HCT116 (cell line): ENCODE measurements at regions not wholly inside any gene's neighbourhood (a gene's known extent, or its start where the extent isn't known, plus 50 kb on each side); places are given as distances from the start of the nearest gene placed in this dataset.

Source experiments
- ATAC-seq: fragments of 200-7000 bp; cut with Tn5 transposase; 2 replicates; pipeline ENCODE4 v1.9.1; 2020; ENCODE audit warnings: mild to moderate bottlenecking, moderate library complexity
- BruUV-seq: library from RNA; stranded (reverse); fragments of 400-500 nt; replicated peaks from 2 replicates; lab custom pipeline; 2021; lab: Mats Ljungman, UMichigan
- CTCF ChIA-PET: fragments of 300-600 bp; sonication (Branson Sonifier 250); formaldehyde crosslinking; loops from one replicate; lab custom pipeline; 2021; ENCODE audit warnings: antibody characterized with exemption; lab: Charles Lee
- POLR2A ChIA-PET: fragments of 300-600, 350-600 bp; sonication (Branson Sonifier 250); formaldehyde crosslinking; loops from one replicate; lab custom pipeline; 2021; ENCODE audit warnings: antibody characterized with exemption; lab: Charles Lee
- RAD21 ChIA-PET, 2 experiments: fragments of 300-600 bp; sonication (Branson Sonifier 250); formaldehyde crosslinking; loops; one replicate each; lab custom pipeline; 2023; ENCODE audit warnings: low total read pairs in 2 of 2; ENCODE audit not compliant: uncharacterized antibody in 2 of 2, unreplicated experiment in 2 of 2, low non-redundant PET in 1 of 2; lab: Charles Lee
- DNase-seq: peaks from one replicate; pipeline ENCODE4 v3.0.0-alpha.2; 2010; ENCODE audit warnings: low read depth, low spot score
- H2AFZ ChIP-seq: fragments of 200-600 bp; shearing (Covaris generic), sonication (generic); 2 replicates; pipeline ENCODE4 v1.6.1; 2017; ENCODE audit warnings: low read depth, mixed run types, mixed read lengths, antibody characterized with exemption, low read length; ENCODE audit not compliant: poor library complexity, severe bottlenecking
- H3K27ac ChIP-seq: 2 replicates; pipeline ENCODE4 v1.5.1; 2012; ENCODE audit warnings: low read depth, low read length
- H3K27me3 ChIP-seq: fragments of 200-600 bp; sonication (generic); 2 replicates; pipeline ENCODE4 v1.6.1; 2016; ENCODE audit warnings: mixed run types, low read length, mixed read lengths; ENCODE audit not compliant: insufficient read depth
- H3K36me3 ChIP-seq, 2 experiments: fragments of 200-500 bp in 1 of 2; fragments of 200-600 bp in 1 of 2; sonication (Bioruptor generic) in 1 of 2; sonication (generic) in 1 of 2; 2 replicates each; pipeline versions ENCODE4 v1.5.1 to v1.6.1; 2014 to 2016; ENCODE audit warnings: low read length in 2 of 2, inconsistent platforms in 1 of 2, mixed read lengths in 1 of 2, mixed run types in 1 of 2; ENCODE audit not compliant: insufficient read depth in 2 of 2, control insufficient read depth in 1 of 2
- H3K4me1 ChIP-seq, 2 experiments: fragments of 200-600 bp in 1 of 2; sonication (generic) in 1 of 2; 2 replicates each; pipeline versions ENCODE4 v1.5.1 to v1.6.1; 2012 to 2017; ENCODE audit warnings: low read length in 2 of 2, inconsistent platforms in 1 of 2, mild to moderate bottlenecking in 1 of 2, mixed read lengths in 1 of 2, mixed run types in 1 of 2, moderate library complexity in 1 of 2; ENCODE audit not compliant: insufficient read depth in 2 of 2, control insufficient read depth in 1 of 2
- H3K4me2 ChIP-seq: fragments of 200-600 bp; sonication (generic); 2 replicates; pipeline ENCODE4 v1.6.1; 2017; ENCODE audit warnings: mixed run types, low read length, mixed read lengths
- H3K4me3 ChIP-seq, 2 experiments: fragments of 200-600 bp in 1 of 2; sonication (generic) in 1 of 2; replicated peaks in 1 of 2; 2 replicates each; pipeline ENCODE4 v1.5.1; 2011 to 2016; ENCODE audit warnings: low read length in 2 of 2, control low read depth in 1 of 2, low read depth in 1 of 2, mild to moderate bottlenecking in 1 of 2, mixed read lengths in 1 of 2, mixed run types in 1 of 2
- H3K79me2 ChIP-seq: fragments of 200-600 bp; sonication (generic); 2 replicates; pipeline ENCODE4 v1.6.1; 2017; ENCODE audit warnings: mild to moderate bottlenecking, mixed run types, low read length, moderate library complexity, mixed read lengths; ENCODE audit not compliant: insufficient read depth
- H3K9ac ChIP-seq: fragments of 200-600 bp; sonication (generic); 2 replicates; pipeline ENCODE4 v1.6.1; 2016; ENCODE audit warnings: low read length, mixed read lengths
- H3K9me2 ChIP-seq: fragments of 200-600 bp; sonication (generic), shearing (Covaris generic); 2 replicates; pipeline ENCODE4 v1.6.1; 2017; ENCODE audit warnings: mixed run types, mild to moderate bottlenecking, moderate library complexity; ENCODE audit not compliant: insufficient read depth
- H3K9me3 ChIP-seq, 2 experiments: fragments of 200-500 bp in 1 of 2; fragments of 200-600 bp in 1 of 2; sonication (Bioruptor generic) in 1 of 2; sonication (generic) in 1 of 2; 2 replicates each; pipeline ENCODE4 v1.6.1; 2014 to 2017; ENCODE audit warnings: low read length in 2 of 2, mixed read lengths in 2 of 2, inconsistent platforms in 1 of 2, low read depth in 1 of 2, mild to moderate bottlenecking in 1 of 2, mixed run types in 1 of 2, moderate library complexity in 1 of 2; ENCODE audit not compliant: control insufficient read depth in 1 of 2, insufficient read depth in 1 of 2
- H4K20me1 ChIP-seq: fragments of 200-600 bp; sonication (generic), shearing (Covaris generic); 2 replicates; pipeline ENCODE4 v1.6.1; 2017; ENCODE audit warnings: mixed run types, mild to moderate bottlenecking, moderate library complexity; ENCODE audit not compliant: insufficient read depth
- CTCF ChIP-seq, 3 experiments: fragments of 200-600 bp in 1 of 3; sonication (generic) in 1 of 3; IDR thresholded peaks in 2 of 3; conservative IDR thresholded peaks in 1 of 3; 2 replicates each; pipeline ENCODE4 v1.5.1; 2012 to 2017; ENCODE audit warnings: low read depth in 2 of 3, low read length in 2 of 3, antibody characterized with exemption in 1 of 3, borderline replicate concordance in 1 of 3, control low read depth in 1 of 3, mild to moderate bottlenecking in 1 of 3, mixed read lengths in 1 of 3, mixed run types in 1 of 3, moderate library complexity in 1 of 3; ENCODE audit not compliant: insufficient read depth in 1 of 3
- EGR1 ChIP-seq: IDR thresholded peaks from 2 replicates; pipeline ENCODE4 v1.6.1; 2012; ENCODE audit warnings: low read depth
- ELF1 ChIP-seq: IDR thresholded peaks from 2 replicates; pipeline ENCODE4 v1.6.1; 2012; ENCODE audit warnings: low read depth, borderline replicate concordance
- EZH2phosphoT487 ChIP-seq: fragments of 200-600 bp; IDR thresholded peaks from 2 replicates; pipeline ENCODE4 v1.6.1; 2018; ENCODE audit warnings: antibody characterized with exemption, borderline replicate concordance
- FOSL1 ChIP-seq: IDR thresholded peaks from 2 replicates; pipeline ENCODE4 v1.6.1; 2012; ENCODE audit warnings: low read depth
- JUND ChIP-seq: IDR thresholded peaks from 2 replicates; pipeline ENCODE4 v1.6.1; 2012
- RAD21 ChIP-seq: IDR thresholded peaks from 2 replicates; pipeline ENCODE4 v1.6.1; 2012; ENCODE audit warnings: low read depth, mild to moderate bottlenecking
- REST ChIP-seq: IDR thresholded peaks from 2 replicates; pipeline ENCODE4 v1.6.1; 2012; ENCODE audit warnings: low read depth
- TCF7L2 ChIP-seq: IDR thresholded peaks from 2 replicates; pipeline ENCODE4 v1.7.0; 2011; ENCODE audit warnings: borderline replicate concordance, inconsistent platforms; ENCODE audit not compliant: insufficient read depth, insufficient read length; ENCODE audit errors: extremely low read depth
- YY1 ChIP-seq: IDR thresholded peaks from 2 replicates; pipeline ENCODE4 v1.6.1; 2011; ENCODE audit warnings: low read length, low read depth, moderate library complexity, mild to moderate bottlenecking; ENCODE audit not compliant: insufficient replicate concordance; ENCODE audit errors: extremely low read depth
- ZFX ChIP-seq: fragments of 450-650 bp; IDR thresholded peaks from 2 replicates; pipeline ENCODE4 v1.6.1; 2017
- ZNF274 ChIP-seq: fragments of 200-500 bp; sonication (Bioruptor generic); IDR thresholded peaks from 2 replicates; pipeline ENCODE4 v1.6.1; 2014; ENCODE audit warnings: mild to moderate bottlenecking, low read depth, low read length, inconsistent platforms
- intact Hi-C: fragments of 100-400 bp; cut with micrococcal nuclease; formaldehyde crosslinking; loops from 2 replicates; pipeline ENCODE4 v1.10.0; 2022

- Histone ChIP-seq H3K9me3 (peaks cover 0 to 11% of the 10 kb centered on the region in 2 experiments; a peak in 2 of 4 replicates), H4K20me1 (no peaks in the 10 kb centered on the region), H3K79me2 (no peaks in the 10 kb centered on the region), H3K4me1 (no peaks in the 10 kb centered on the region), H3K4me3 (no peak overlapping the region), H3K27ac (no peak overlapping the region), H3K36me3 (no peaks in the 10 kb centered on the region), H3K9ac (no peak overlapping the region), H3K27me3 (no peaks in the 10 kb centered on the region), H2AFZ (no peak overlapping the region), H3K9me2 (no peaks in the 10 kb centered on the region), H3K4me2 (no peak overlapping the region)
- ChIA-PET CTCF (no interaction called here), POLR2A (no interaction called here), RAD21 (no interaction called here)
- TF ChIP-seq RAD21 (no peak), CTCF (IDR thresholded peaks at IDR 0.05 in 2 of 3, conservative IDR thresholded peaks at IDR 0.05 in 1 of 3; ENCODE audit: borderline replicate concordance in 1 of 3, insufficient read depth in 1 of 3, low read depth in 2 of 3, low read length in 2 of 3) (no peak), TCF7L2 (no peak), ZFX (no peak), JUND (no peak), ZNF274 (no peak), EZH2phosphoT487 (no peak), EGR1 (no peak), FOSL1 (no peak), ELF1 (no peak), YY1 (no peak), REST (no peak)
- DNase-seq (no peak), ATAC-seq (no peak)
- BruUV-seq = no TSS peak
- intact Hi-C loops = no loop called here
Measured at GRCh38 chr7:153423210-153423590, 629.0 kb upstream of the DPP6 start.
